HG02970 (cell line): ENCODE measurements at regions not wholly inside any gene's neighbourhood (a gene's known extent, or its start where the extent isn't known, plus 50 kb on each side); places are given as distances from the start of the nearest gene placed in this dataset.

ENCODE experiments used
- ATAC-seq: cut with Tn5 transposase; IDR thresholded peaks from one replicate; pipeline ENCODE4 v1.9.1; 2021; ENCODE audit warnings: mild to moderate bottlenecking, moderate library complexity, moderate number of reproducible peaks; ENCODE audit not compliant: unreplicated experiment, low FRiP score

GRCh38 chr9:90098408-90098807 lies 493.6 kb downstream of the GADD45G start:
- no peak for ATAC-seq

GRCh38 chr9:90099262-90099963 lies 494.6 kb downstream of the GADD45G start:
- ATAC-seq, result no peak

- no peak for ATAC-seq
These were observed 495.2 kb downstream of the GADD45G start for GRCh38 chr9:90100014-90100413.

- peak; percentile 74 for ATAC-seq
These were observed 497.6 kb downstream of the GADD45G start for GRCh38 chr9:90102292-90102901.

- ATAC-seq, result no peak
These were observed 499.0 kb downstream of the GADD45G start for GRCh38 chr9:90103771-90104170.

GRCh38 chr9:90105773-90106172 lies 501.0 kb downstream of the GADD45G start:
- ATAC-seq, result no peak

- ATAC-seq, result no peak
These were observed 502.4 kb downstream of the GADD45G start for GRCh38 chr9:90107040-90107725.

GRCh38 chr9:90107726-90108655 lies 503.2 kb downstream of the GADD45G start:
- no peak for ATAC-seq

GRCh38 chr9:90112788-90113187 lies 508.0 kb downstream of the GADD45G start:
- ATAC-seq, result no peak

GRCh38 chr9:90114641-90115425 lies 510.0 kb downstream of the GADD45G start:
- no peak for ATAC-seq

- ATAC-seq, result no peak
These were observed 517.0 kb downstream of the GADD45G start for GRCh38 chr9:90121762-90122161.

- no peak for ATAC-seq
These were observed 517.7 kb downstream of the DIRAS2 start for GRCh38 chr9:90124961-90125360.

GRCh38 chr9:90127923-90128322 lies 514.7 kb downstream of the DIRAS2 start:
- ATAC-seq, result no peak

- no peak for ATAC-seq
These were observed 513.9 kb downstream of the DIRAS2 start for GRCh38 chr9:90128587-90129190.

GRCh38 chr9:90129446-90129845 lies 513.2 kb downstream of the DIRAS2 start:
- no peak for ATAC-seq

- no peak for ATAC-seq
These were observed 511.1 kb downstream of the DIRAS2 start for GRCh38 chr9:90131568-90131967.

- ATAC-seq, result no peak
These were observed 509.8 kb downstream of the DIRAS2 start for GRCh38 chr9:90132866-90133265.

GRCh38 chr9:90137801-90138200 lies 504.8 kb downstream of the DIRAS2 start:
- ATAC-seq, result no peak

- no peak for ATAC-seq
These were observed 502.3 kb downstream of the DIRAS2 start for GRCh38 chr9:90140131-90140818.
